Testis (tissue), 2 donors: ENCODE measurements at regions not wholly inside any gene's neighbourhood (a gene's known extent, or its start where the extent isn't known, plus 50 kb on each side); places are given as distances from the start of the nearest gene placed in this dataset.
"Not testable (repeated sequence)": the region's sequence is repeated elsewhere in the genome, so short reads cannot be mapped to it uniquely, and the experiment has no call there.

Experiments
- CTCF ChIP-seq, 3 experiments: fragments of 450-650 bp in 2 of 3; fragments of 200-600 bp in 1 of 3; sonication (generic) in 1 of 3; IDR thresholded peaks; one replicate each; pipeline ENCODE4 v1.5.1; 2016 to 2019; ENCODE audit warnings: antibody characterized with exemption in 3 of 3, mild to moderate bottlenecking in 2 of 3, moderate library complexity in 1 of 3
- POLR2A ChIP-seq: fragments of 450-650 bp; IDR thresholded peaks from one replicate; pipeline ENCODE4 v1.6.1; 2017; ENCODE audit warnings: antibody characterized with exemption, mild to moderate bottlenecking, moderate library complexity

- TF ChIP-seq CTCF (IDR thresholded peaks at IDR 0.05); POLR2A: not testable (repeated sequence)
Observed at GRCh38 chrX:140074851-140075250, 109.5 kb upstream of the CXorf66 start.
